NCI-H2029 (cell line): ENCODE measurements at regions not wholly inside any gene's neighbourhood (a gene's known extent, or its start where the extent isn't known, plus 50 kb on each side); places are given as distances from the start of the nearest gene placed in this dataset.

Experiments used
- DNase-seq: peaks from one replicate; lab custom pipeline; 2025; lab: John Stamatoyannopoulos, UW

- no peak for DNase-seq
Measured at GRCh38 chr5:33329891-33330290, 110.9 kb upstream of the TARS1 start.

DNA sequence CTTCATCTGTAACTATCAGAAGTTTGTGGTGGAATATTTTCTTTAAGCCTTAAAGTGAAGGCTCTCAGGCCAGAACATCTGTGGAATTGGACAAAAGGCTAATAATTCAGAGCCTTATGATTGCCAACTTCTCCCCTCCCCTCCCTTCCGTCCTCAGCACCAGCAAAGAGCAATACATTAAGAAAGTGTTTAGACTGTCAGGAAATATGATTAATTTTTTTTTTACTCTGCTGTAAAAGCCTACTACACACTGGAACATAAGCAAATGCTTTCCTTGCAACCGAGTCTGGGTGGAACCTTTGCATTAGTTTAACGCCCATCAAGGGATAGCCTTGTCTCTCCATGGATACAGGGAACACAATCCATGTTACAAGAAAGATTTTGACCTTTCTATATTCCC, 110.3 kb upstream of the TARS1 start:
- no peak for DNase-seq

DNA sequence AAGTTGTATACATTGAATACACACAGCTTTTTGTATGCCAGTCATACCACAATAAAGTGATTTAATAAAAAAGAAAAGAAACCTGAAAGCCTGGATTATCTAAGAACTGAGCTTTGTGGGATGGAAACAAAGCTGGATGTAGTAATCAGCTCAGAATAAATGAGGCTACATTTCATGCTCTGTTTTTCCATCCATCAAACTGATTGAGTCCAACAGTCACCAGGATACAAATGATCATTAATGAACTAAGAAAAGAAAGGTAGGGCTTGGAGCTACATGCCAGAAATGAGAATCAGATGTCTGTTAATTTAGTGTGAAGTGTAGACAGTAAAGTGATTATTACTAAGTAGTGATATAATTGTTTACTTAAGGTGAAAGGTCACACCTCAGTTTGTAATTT, 109.8 kb upstream of the TARS1 start:
- no peak for DNase-seq

GRCh38 chr5:33332804-33333203, 108.0 kb upstream of the TARS1 start:
- DNase-seq, result no peak

GRCh38 chr5:33334829-33335228, 105.9 kb upstream of the TARS1 start:
- DNase-seq, result no peak

DNA sequence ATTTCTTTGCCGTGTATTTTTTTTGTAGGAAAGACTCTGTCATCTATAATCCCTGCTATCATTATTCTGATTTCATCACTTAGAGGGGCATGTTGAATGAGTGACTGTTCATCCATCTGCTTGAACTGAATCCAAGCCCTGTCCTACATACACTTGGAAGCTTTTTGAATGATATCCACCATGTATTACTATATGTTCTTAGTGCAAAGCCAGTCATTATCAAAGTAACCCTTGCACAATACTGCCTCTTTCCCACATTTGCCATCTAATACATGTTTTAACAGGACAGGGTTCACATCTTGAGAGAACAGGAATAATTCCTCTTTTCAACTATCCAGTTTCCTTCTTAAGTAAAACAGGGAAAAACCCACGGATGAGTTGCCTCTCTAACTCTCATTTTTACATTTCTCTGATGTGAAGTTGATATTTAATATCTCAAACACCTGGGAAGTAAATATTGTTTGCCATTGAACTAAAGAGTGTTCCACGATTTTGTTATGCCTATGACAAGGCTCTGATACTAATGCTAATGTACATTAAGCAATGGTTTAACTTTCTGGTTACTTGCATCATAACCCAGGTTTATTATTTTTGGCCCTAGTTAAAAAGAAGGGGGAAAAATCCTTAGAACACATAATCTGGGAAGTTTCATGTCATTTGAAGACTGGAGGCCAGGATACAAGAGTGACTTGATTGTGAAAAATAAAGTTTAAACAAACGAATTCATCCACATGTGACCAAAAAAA, 103.7 kb upstream of the TARS1 start:
- no peak for DNase-seq

DNA sequence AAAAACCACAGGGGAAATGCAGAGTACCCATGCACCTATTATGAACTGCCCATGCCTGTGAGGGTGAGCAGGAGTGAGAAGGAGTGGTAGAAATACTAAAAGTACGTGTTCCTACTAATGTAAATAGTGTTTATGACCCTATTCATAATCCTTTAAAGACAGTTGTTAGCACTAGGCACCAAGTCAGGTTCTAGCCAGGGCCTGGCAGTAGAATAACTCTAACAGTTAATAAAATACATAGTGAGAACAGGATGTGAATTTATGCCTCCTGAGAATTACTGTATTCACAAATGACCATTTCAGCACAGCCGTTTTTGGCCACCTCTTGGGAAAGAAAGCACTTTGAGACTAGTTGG, 103.2 kb upstream of the TARS1 start:
- DNase-seq, result no peak

GRCh38 chr5:33338336-33339110, 102.2 kb upstream of the TARS1 start:
- DNase-seq, result no peak

GRCh38 chr5:33339413-33339812, 101.4 kb upstream of the TARS1 start:
- no peak for DNase-seq

- DNase-seq, result no peak
Measured at GRCh38 chr5:33340195-33340594, 100.6 kb upstream of the TARS1 start.

- DNase-seq, result no peak
Measured at GRCh38 chr5:33341351-33341750, 99.4 kb upstream of the TARS1 start.

GRCh38 chr5:33343676-33344327, 97.0 kb upstream of the TARS1 start:
- no peak for DNase-seq

DNA sequence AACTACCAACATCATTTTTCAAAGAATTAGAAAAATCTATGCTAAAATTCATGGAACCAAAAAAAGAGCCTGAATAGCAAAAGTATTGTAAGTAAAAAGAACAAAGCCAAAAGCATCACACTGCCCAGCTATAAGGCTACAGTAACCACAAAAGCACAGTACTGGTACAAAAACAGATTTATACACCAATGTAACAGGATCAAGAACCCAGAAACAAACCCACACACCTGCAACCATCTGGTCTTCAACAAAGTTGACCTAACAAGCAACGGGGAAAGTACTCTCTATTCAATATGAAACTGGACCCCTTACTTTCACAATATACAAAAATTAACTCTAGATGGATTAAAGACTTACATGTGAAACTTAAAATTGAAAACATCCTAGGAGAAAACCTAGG, 94.2 kb upstream of the TARS1 start:
- no peak for DNase-seq

- DNase-seq, result no peak
Measured at GRCh38 chr5:33361781-33362180, 79.0 kb upstream of the TARS1 start.

GRCh38 chr5:33362915-33363314, 77.8 kb upstream of the TARS1 start:
- no peak for DNase-seq

DNA sequence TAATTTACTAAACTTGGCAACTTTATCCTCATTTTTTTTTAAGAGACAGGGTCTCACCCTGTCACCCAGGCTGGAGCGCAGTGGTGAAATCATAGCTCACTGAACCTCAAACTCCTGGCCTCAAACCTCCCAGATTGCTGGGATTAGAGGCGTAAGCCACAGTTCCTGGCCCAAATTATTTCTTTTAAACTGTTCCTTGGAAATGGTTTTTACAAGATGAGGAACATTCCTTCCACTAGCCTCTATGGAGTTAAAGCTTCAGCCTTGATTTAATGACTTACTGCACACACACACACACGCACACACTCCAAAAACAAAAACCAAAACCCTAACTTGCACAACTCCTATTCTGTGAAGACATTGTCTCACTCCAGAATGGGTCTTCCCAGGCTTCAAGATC, 77.2 kb upstream of the TARS1 start:
- no peak for DNase-seq

GRCh38 chr5:33364406-33364805, 76.4 kb upstream of the TARS1 start:
- DNase-seq, result no peak

GRCh38 chr5:33367416-33367815, 73.3 kb upstream of the TARS1 start:
- no peak for DNase-seq

DNA sequence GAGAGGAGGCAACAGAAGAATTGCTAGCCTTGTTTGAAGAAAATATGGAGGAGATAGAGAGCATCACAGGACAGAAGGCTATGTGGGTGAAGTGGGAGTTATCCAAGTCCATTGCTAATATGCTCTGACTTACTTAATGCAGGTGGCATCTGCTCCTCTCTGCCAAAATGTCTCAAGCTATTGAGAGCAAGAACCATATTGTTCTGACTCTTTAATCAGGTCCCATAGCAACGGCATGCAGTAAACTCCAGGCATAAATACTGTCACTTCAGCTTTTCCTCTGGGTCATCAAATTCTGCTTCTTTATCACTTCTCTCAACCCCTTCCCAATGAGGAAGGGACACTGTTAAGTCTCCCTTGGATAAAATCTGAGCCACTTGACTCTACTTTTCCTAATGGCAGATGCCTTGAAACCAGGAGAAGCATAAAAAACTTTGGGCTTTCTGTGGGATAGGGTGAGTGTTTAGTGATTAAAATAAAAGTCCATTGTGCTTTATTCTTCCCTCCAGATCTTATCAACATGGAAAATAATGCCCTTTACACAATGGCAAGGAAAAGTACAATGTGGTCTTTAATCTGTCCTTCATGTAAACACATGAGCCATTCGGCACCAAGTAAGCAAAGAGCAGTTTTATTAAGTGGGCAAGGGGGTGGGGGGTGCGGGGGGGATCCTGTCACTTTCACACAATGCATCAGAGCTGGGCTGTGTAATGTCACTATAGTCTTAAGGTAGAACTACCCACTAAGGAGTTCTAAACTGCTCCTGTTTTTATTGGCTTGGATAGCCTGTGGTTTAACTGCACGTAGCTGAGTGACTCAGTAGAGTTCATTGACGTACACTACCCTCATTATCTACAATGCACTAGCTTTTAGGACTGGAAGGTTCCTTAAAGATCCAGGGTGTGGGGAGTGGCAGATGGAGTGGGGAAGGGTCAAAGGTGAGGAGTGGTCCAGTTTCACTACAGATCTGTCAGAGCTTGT, 71.0 kb upstream of the TARS1 start:
- DNase-seq, result no peak

- no peak for DNase-seq
Measured at GRCh38 chr5:33370466-33370859, 70.3 kb upstream of the TARS1 start.

- DNase-seq, result no peak
Measured at GRCh38 chr5:33371660-33372059, 69.1 kb upstream of the TARS1 start.
